ENCODE measurements at regions not wholly inside any gene's neighbourhood (a gene's known extent, or its start where the extent isn't known, plus 50 kb on each side); places are given as distances from the start of the nearest gene placed in this dataset.

DNA sequence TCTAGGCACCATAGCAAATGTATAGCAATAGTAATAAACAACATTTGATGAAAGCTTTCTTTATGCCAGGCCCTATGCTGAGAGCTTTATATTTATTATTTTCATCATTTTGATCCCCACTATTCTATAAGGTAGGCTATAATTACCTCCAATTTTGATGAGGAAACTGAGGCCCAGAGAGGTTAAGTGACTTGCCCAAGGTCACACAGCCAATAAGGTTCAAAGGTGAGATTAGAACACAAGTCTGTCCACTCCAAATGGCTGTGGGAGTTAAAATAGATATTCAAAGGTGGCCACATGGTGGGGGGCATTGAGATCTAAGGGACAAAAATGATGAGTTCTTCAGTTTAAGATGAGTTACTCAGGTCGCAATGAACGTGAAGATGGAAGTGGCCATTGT, 269.9 kb downstream of the BMP7 start:
- DNase-seq (ENCODE audit: low spot score), result no peak

DNA sequence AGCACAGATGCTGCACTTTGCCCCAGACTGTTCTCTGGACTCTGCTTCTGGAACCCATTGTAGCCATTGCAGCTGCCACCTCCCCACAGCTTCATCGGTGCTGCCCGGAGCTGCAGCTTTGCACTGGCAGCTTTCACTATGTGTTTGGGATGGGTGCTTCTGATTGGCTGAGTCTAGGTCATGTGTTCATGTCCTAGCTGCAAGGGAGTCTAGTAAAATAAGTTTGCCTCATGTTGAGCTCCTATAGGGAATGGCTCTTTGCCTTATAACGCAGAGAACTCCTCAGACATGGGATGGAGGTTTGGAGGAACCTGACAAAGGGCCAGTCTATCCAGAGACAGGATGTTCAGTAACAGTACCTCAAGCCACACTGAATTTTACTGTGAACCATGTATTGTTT, 268.0 kb downstream of the BMP7 start:
- DNase-seq (ENCODE audit: low spot score), result no peak

DNA sequence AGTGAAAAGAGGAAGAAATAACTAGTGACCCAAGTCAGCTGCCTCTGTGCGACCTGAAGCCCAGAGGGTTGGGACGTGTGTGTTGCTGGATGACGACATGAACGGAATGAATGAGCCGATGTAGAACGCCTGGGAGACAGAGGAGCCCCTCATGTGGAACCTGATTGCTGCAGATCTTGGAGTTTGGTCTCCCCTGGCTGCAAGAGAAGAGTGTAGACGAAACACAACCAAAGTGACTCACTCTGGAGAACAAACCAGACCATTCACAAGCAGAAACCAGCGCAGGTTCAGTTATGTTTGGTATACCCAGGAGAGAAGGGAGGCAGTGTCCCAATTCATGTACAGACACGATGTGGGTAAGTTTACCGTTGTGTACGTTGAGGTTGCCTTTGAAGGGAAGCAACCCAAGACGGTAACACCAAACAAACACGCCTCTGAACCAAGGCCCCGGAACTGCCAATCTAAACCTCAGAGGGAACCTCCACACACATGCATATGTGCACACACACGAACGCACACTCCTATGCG, 265.9 kb downstream of the BMP7 start:
- DNase-seq (ENCODE audit: low spot score), result no peak

DNA sequence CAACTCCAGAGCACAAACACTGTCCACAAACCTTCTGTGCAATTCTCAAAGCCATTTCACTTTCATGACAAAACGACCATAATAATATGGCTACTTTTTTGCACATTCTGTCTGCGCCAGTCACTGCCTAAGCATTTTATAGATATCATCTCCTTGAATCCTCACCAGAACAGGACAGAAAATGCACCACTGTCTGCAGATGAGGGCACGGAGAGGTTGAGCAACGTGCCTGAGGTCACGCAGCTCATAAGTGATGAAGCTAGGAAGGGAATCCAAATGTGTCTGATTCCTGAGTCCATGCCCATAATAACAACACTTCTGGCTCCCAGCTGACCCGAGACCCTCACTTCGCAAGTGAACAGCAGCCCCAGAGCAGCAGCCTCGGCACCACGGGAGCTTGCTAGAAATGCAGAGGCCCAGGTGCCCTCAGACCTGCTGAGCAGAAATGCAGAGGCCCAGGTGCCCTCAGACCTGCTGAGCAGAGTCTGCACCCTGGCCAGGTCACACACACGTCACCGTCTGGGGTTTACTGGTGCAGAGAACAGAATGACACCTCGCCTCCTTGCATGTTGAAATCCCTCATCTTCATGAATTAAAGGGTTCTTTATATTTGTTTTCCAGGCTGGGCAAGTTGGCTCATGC, 265.2 kb downstream of the BMP7 start:
- DNase-seq (ENCODE audit: low spot score), result no peak

DNA sequence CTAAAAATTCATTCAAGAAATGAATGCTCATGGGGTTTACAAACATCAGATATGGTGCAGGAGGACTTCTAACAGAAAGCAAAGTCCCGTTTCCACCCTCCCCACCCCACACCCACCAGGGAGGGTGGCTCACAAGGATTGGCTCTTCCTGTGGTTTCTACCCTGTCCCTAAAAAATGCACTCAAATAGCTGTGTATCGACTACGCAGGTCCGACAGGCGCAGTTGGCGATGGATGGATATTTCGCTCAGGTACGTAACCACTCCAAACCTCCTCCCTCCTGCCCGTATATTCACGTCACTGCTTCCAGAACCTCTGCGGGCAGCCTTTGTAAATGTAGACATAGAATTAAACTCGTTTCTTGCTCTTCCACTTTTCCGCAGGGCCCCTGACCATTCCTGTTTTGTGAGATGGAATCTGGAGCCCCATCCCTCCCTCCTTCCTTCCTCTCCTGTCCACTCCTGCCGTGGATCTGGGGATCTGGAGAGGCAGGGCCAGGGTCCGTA, 264.3 kb downstream of the BMP7 start:
- no peak for DNase-seq (ENCODE audit: low spot score)

DNA sequence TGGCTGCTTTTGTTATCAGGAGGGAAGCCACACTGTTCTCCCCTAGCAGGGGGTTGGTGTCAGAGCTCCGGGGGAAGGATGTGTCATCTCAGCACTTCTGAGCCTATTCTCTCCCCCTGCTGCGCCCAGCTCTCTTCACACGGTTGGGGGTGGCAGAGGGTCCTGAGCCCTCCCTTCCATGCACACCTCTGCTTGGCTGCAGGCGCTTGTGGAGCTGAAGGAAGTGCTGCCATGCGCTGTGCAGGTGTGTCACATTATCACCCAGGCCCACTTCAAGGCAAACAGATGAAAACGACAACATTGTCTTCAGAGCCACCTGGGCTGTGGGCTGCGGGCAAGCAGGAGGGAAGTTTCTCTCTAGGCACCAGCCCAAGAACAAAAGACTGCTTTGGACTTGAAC, 263.4 kb downstream of the BMP7 start:
- DNase-seq (ENCODE audit: low spot score), result no peak

DNA sequence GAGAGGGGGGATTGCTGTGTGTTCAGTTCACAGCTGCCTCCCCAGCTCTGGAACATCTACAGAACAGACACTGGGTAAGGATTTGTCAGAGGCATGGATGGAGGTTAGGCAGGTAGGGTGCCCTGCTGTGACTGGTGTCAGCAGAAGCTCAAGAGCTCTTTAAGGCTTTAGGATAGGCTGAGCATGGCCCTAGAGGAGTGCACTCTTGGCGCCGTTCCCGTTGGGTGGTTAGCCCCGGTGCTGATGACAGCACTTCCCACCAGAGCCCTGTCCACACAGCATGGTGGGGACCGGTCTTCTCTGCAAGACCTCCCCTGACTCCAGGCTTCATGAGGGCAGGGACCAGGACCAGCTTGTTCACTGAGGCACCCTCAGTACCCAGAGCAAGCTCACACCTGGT, 262.0 kb downstream of the BMP7 start:
- DNase-seq (ENCODE audit: low spot score), result no peak

DNA sequence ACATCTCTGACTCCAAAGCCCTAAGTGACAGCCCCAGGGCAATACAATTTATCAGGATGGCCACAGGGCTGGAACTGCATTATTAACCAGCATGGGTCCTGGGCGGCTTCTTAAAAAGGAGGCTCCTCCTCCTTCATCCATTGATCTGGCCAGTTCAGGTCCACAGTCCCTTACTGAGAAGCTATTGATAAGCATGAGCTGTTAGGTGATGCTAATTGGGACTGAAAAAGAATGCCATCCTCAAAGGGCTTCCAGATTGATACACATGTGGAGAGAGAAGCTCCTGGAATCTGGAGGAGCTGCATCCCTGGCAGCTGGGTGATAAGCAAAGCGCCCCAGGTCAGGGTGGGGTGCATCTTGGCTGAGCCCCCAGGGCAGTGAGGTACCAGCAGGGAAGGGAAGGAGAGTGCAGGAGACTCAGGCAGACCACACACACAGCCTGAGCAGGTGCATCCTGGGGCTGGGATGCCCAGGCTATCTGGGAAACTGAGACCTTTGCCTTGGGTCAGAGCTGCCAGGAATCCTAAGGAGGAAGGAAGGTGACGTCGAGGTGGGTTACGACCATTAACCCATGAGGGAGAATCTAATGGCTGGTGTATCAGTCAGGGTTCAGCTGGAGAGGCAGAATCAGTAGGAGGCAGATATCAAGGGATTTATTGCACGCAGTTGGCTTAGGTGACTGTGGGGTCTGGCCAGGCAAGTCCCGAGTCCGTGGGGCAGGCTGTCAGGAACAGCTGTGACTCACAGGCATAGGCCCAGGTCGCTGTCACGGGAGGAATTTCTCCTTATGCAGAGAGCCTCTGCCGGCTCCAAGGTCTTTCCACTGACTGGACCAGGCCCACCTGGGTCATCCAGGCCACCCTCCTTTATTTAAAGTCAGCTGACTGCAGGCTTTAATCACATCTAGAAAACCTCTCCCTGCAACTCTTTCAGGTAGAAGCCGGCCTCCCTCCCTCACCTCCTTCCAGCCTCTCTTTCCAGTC, 261.2 kb downstream of the BMP7 start:
- DNase-seq (ENCODE audit: low spot score), result no peak

DNA sequence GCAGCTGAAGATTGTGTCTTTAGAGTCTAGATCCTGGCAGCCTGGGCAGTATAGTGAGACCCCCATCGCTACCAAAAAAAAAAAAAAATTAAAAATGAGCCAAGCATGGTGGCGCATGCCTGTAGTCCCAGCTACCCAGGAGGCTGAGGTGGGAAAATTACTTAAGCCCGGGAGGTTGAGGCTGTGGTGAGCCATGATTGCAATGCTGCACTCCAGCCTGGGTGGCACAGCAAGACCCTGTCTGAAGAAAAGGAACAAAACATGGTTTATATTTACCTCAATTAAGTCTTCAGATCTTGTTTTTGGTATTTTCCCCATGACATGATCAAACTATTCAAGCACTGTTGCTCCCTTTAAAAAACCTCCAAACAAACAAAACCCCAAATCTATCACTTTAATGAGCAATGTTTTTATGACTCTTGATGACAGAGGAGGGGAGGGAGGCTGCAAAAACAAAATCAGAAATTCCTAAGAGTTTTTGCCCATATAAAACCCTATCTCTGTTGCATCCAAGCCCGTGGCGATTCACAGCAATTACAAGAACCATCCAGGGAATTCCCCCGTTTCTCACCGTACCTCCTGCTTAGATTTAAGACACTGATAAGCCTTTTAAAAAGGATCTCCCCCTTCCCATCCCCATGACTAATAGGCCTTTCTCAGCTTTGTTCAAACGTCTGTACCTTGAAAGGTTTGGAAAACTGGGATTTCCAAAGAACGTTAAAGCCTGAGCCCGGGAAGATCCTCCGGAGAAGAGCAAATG, 259.9 kb downstream of the BMP7 start:
- DNase-seq (ENCODE audit: low spot score), result no peak

DNA sequence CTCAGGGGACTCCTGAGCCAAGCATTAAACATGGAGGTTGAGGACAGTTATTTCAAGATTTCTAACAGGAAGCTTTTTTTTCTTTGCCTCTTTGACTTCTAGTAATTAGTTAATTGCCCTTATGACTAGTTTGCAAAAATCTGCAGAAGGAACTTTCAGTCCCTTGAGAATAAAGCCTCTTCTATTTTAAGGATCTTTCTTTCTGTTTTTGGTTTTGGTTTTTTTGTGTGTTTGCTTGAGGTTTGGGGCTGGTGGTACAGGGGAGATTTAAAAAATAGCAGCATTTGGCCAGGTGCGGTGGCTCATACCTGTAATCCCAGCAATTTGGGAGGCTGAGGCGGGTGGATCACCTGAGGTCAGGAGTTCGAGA, 259.3 kb downstream of the BMP7 start:
- DNase-seq (ENCODE audit: low spot score), result no peak

DNA sequence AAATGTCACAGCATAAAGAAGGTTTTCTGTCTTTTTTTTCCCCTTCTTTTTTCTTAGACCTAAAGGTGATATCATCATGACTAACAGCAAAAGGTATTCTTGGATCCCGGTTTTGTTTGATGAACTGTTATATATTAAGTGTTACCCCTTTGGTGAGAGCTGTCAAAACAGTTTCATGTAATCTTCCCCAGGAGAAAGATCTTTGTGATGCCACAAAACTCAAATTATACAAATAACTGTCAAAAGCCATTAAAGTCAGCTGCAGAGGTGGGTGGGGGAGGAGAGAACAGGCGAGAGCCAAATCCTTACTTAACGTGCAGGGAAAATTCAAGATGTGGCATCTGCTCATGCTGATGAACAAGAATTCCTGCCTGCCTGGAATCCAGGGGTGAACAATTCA, 258.2 kb downstream of the BMP7 start:
- DNase-seq (ENCODE audit: low spot score), result no peak

DNA sequence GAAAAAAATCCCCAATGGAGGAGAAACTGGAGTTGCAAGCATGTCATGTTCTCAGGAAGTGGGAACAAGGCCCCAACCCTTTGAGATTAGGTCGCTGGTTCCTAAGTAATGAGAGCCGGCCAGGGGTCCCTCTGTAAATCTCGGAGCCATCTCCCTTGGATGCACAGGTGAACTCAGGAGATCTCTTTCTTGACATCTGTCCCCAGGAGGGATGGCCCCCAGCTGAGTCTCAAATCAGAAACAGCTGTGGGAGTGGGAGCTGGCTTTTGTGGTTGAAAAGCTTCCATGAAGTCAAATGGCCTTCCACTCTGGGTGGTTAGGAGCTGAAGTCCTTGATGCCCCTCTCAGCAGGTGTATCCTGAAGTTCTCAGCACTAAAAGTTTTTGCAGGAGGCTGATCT, 257.1 kb downstream of the BMP7 start:
- no peak for DNase-seq (ENCODE audit: low spot score)

DNA sequence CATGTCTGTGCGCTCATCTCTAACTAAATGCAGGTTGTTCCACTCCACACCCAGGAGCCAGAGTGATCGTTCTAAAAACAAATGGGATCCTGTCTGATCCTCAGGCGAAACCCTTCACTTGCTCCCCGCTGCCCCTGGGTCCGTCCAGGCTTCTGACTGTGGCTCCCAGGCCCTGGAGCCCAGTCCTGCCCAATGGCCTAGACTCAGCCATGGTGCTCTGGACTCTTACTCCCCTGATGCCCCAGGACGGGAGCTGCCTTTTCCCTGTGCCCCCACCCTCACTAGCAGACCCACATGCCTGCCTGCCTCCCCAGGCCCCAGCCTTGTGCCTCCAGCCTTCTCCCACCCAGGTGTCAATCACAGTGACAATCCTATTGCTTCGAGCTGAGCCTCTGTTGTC, 256.7 kb downstream of the BMP7 start:
- no peak for DNase-seq (ENCODE audit: low spot score)

DNA sequence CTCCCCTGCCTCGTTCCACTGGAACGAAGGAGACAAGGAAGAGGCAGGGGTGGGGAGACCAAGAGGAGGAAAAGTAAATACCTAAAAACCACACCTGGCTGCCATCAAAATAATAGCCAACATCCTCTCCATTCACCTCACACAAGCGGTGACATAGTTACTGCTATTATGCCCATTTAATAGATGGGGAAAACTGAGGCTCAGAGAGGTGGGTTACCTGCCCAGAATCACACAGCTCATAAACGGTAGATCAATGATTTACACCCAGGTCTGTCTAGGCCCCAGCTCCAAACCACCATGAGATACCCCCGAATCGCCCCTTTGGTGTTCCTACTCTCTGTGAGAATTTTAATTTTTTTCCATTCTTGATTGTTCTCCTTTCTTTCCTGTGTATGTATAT, 253.8 kb downstream of the BMP7 start:
- DNase-seq (ENCODE audit: low spot score), result no peak

DNA sequence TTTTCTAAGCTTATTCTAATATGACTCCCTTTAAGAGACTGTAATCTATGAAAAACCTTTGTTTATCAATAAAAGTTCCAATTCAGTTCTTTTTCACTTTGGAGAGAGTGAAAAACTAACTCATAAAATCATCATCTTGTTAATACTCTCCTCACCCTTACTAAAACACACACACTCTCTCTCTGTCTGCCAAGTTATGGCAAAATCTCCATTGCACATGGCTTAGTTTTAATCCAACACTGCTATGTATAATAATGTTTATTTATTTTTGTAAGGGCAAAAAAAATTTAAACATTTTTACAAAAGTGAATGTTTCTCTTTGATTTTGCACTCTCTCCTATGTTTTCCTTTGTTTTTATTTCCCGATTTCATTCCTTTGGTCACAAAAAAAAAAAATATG, 253.2 kb downstream of the BMP7 start:
- no peak for DNase-seq (ENCODE audit: low spot score)

DNA sequence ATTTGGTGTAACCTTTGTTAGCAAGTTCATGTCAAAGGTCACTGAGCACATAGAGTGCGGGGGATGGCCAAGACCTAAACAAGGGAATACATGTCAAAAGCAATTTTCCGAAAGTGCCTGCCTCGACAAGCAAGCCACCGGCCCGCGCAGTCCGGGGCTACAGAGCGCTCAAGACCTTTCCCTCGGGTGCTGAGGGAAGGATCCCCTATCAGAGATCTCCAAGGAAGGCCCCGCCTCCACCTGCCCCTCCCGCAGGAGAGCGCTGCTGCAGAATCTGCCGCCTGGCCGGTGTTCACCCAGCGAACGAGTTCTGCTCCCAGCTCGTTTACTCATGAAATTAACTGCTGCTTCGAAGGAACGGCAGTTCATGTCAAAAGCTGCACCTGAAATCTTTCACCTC, 252.7 kb downstream of the BMP7 start:
- DNase-seq (ENCODE audit: low spot score), result no peak

DNA sequence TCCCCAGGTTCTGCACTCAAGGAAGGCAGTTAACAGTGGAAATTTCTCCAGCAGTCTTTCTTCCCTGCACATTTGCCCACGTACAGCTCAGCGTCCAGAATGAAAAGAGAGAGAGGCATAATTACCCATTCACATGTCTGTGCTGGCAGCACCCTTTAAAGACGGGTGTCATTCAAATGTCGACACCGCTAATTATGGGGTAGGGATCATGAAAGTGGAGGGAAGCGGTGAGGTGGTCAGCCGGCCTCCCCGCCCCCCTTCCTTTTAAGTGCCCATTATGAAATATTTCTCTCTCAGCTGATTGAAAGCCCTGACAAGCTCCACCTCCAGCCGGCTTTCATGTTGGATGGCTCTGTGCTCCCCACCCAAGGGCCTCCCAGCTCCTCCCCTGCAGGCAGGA, 246.1 kb downstream of the BMP7 start:
- DNase-seq (ENCODE audit: low spot score), result no peak

DNA sequence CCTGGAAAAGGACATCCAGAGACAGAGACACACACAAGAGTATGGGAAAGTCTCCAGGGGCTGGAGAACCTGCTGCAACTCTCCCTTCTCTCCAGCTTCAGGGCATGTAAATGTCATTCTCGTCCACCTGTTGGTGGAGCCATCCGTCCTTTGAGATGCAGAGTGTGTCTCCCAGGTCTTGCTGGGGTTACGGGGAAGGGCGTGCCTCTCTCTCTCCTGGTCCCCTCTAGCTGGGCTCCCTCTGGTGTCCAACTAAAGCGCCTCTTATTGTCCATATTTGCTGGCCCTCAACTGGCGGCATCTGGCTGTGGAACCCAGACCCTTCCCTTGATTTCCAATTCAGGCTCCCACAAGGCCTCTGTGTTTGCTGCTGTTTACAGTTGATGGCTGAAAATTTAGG, 244.1 kb downstream of the BMP7 start:
- no peak for DNase-seq (ENCODE audit: low spot score)

DNA sequence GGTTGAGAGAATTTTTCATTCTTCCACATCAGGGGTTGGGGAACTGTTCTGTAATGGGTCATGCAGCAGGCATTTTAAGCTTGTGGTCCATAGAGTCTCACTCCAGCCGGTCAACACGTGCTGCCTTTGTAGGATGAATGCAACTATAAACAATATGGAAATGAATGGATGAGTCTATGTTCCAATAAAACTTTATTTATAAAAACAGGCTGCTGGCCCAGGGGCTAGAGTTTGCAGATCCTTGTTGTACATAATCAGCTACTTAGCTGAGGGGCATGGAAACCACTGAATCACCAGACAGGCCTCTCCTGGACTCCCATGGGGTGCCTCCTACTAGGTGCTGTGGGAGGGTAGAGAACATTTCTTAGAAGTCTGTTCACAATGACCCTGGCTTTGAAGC, 243.4 kb downstream of the BMP7 start:
- DNase-seq (ENCODE audit: low spot score), result no peak

DNA sequence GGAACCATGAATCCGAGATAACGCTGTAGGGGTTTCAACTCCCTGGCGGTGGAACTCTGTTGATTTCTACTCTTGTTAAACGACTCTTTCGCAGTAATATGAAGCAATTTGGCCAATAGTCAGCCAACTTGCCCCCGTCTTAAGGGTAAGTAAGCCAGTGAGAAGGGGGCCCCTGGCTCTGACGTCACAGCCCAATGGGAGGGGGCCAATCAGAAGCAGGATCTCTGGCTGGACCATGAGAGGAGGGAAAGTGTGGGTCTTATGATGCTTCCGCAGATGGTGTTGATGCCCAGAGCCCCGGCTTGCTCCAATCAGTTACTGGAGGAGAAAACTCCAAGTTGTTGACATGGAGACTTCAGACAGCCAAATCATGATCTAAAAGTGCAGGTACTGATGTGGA, 242.4 kb downstream of the BMP7 start:
- DNase-seq (ENCODE audit: low spot score), result no peak

DNA sequence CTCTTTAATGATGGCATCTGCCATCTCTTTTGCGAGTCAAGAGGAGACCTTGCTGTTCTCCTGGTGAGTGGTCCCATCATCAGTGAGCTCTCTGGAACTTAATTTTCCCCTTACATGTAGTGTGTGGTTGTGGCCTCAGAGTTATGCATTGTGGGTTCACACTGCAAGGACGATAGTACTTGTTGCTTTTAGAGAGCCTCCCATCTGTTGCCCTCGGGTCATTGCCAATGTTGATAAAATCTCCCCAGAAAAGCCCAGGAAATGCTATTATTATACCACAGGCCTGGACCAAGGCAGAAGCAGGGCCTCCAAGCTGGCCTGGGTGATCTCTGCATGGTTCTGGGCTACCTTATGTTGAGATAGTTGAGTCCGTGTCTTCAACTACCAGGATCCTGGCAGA, 241.6 kb downstream of the BMP7 start:
- no peak for DNase-seq (ENCODE audit: low spot score)

DNA sequence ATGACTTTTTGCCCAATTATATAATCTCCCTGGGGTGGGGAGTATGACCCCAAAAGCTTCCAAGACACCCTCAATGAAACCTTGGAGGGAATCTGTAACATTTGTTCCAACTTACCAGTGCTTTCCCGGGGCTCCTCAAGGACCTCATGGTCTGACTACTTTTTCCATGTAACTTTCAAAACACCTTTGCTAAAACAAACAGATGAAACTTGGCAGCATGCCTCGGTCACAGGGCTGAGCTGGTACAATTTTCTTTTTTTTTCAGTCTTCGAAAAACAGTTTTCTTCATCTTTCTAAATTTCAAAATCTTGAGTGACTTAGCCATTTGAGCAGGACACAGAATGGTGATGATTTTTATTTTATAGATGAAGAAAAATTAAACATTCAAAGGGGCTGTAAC, 241.2 kb downstream of the BMP7 start:
- DNase-seq (ENCODE audit: low spot score), result no peak
